ENCODE measurements at regions not wholly inside any gene's neighbourhood (a gene's known extent, or its start where the extent isn't known, plus 50 kb on each side); places are given as distances from the start of the nearest gene placed in this dataset.
A peak's percentile ranks its signal among the peaks of the same experiment; 100 is the strongest.

GRCh38 chr22:34972191-34972897, 93.6 kb upstream of the ISX start:
- H3F3A ChIP-seq (ENCODE audit: low read depth): peaks cover 26% of the 10 kb centered on the region
- no peak overlapping the region for H3K9ac ChIP-seq
- peaks cover 37% of the 10 kb centered on the region for H3K4me1 ChIP-seq
- H3K4me2 ChIP-seq: peak overlapping the region; percentile 17
- H4K20me1 ChIP-seq (ENCODE audit: low read depth): no peaks in the 10 kb centered on the region
- peaks cover 4% of the 10 kb centered on the region for H3K9me3 Mint-ChIP-seq
- peak; percentile 52 for DNase-seq (ENCODE audit: low spot score)
- TF ChIP-seq CTCF (IDR thresholded peaks at IDR 0.05): no peak
- TF ChIP-seq EZH2 (IDR thresholded peaks at IDR 0.05): no peak
- TF ChIP-seq EZH2phosphoT487 (IDR thresholded peaks at IDR 0.05): no peak
- H3K27me3 Mint-ChIP-seq (ENCODE audit: insufficient read depth, low read depth): peaks cover 29% of the 10 kb centered on the region
- no peaks in the 10 kb centered on the region for H3K27me3 ChIP-seq
- no peaks in the 10 kb centered on the region for H3K36me3 ChIP-seq
- no peak overlapping the region for H3K4me3 ChIP-seq
- no peaks in the 10 kb centered on the region for H3K36me3 Mint-ChIP-seq
- peak overlapping the region; percentile 85 for H3K27ac Mint-ChIP-seq
- peaks cover 33% of the 10 kb centered on the region for H3K4me1 Mint-ChIP-seq
- H2AFZ ChIP-seq (replicated peaks): no peak overlapping the region
- H3K9me3 ChIP-seq (ENCODE audit: low read depth): no peaks in the 10 kb centered on the region
- H3K79me2 ChIP-seq (ENCODE audit: low read depth): no peaks in the 10 kb centered on the region
- H3K4me3 Mint-ChIP-seq: peak overlapping the region; percentile 41
- H3K27ac ChIP-seq: peak overlapping the region; percentile 14

DNA sequence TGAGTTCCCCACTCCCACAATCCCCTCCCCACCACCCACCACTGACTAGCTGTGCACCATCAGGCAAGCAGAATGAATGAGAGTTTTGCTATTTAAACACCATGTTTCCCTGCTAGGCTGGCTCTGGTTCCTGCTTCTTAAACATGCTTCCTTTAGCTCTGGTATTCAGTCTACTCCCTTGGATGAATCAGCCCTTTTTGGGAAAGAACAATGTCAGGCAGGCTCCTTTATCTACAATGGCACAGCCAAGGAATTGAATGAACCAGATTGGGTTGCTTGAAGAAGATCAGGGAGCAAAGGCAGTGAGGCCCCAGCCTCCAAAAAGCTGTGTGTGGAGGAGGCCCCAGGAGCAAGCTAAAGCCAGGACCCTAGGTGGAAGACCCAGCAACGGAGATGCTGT, 92.9 kb upstream of the ISX start:
- H3F3A ChIP-seq (ENCODE audit: low read depth): peaks cover 26% of the 10 kb centered on the region
- H3K36me3 ChIP-seq: no peaks in the 10 kb centered on the region
- H3K9me3 ChIP-seq (ENCODE audit: low read depth): no peaks in the 10 kb centered on the region
- H3K27ac ChIP-seq: no peak overlapping the region
- peaks cover 37% of the 10 kb centered on the region for H3K4me1 ChIP-seq
- no peaks in the 10 kb centered on the region for H3K79me2 ChIP-seq (ENCODE audit: low read depth)
- H3K36me3 Mint-ChIP-seq: no peaks in the 10 kb centered on the region
- H3K27me3 Mint-ChIP-seq (ENCODE audit: insufficient read depth, low read depth): peaks cover 29% of the 10 kb centered on the region
- no peak overlapping the region for H3K27ac Mint-ChIP-seq
- H3K4me2 ChIP-seq: peak overlapping the region; percentile 17
- no peak overlapping the region for H3K4me3 ChIP-seq
- no peak overlapping the region for H3K9ac ChIP-seq
- TF ChIP-seq EZH2 (IDR thresholded peaks at IDR 0.05) (no peak), EZH2phosphoT487 (IDR thresholded peaks at IDR 0.05) (no peak), CTCF (IDR thresholded peaks at IDR 0.05) (no peak)
- no peak overlapping the region for H2AFZ ChIP-seq (replicated peaks)
- DNase-seq (ENCODE audit: low spot score): peak; percentile 33
- no peaks in the 10 kb centered on the region for H3K27me3 ChIP-seq
- H3K4me1 Mint-ChIP-seq: peaks cover 33% of the 10 kb centered on the region
- H3K9me3 Mint-ChIP-seq: peaks cover 4% of the 10 kb centered on the region
- no peaks in the 10 kb centered on the region for H4K20me1 ChIP-seq (ENCODE audit: low read depth)
- no peak overlapping the region for H3K4me3 Mint-ChIP-seq

- H3K4me1 Mint-ChIP-seq: peaks cover 33% of the 10 kb centered on the region
- peak overlapping the region; percentile 17 for H3K4me2 ChIP-seq
These were observed 92.0 kb upstream of the ISX start for GRCh38 chr22:34973926-34974325.

More at GRCh38 chr22:34973926-34974325, 92.0 kb upstream of the ISX start:
- DNase-seq (ENCODE audit: low spot score): peak; percentile 41
- peaks cover 33% of the 10 kb centered on the region for H3K4me1 ChIP-seq
- no peak overlapping the region for H3K4me3 ChIP-seq
- no peaks in the 10 kb centered on the region for H3K79me2 ChIP-seq (ENCODE audit: low read depth)
- H3F3A ChIP-seq (ENCODE audit: low read depth): peaks cover 26% of the 10 kb centered on the region
- H3K27ac ChIP-seq: no peak overlapping the region
- H3K9me3 ChIP-seq (ENCODE audit: low read depth): no peaks in the 10 kb centered on the region
- Mint-ChIP-seq H3K27me3 (ENCODE audit: insufficient read depth, low read depth) (peaks cover 29% of the 10 kb centered on the region), H3K36me3 (no peaks in the 10 kb centered on the region), H3K9me3 (peaks cover 4% of the 10 kb centered on the region), H3K4me3 (no peak overlapping the region), H3K27ac (peak overlapping the region; percentile 4)
- TF ChIP-seq EZH2phosphoT487 (IDR thresholded peaks at IDR 0.05) (peak; percentile 62), CTCF (IDR thresholded peaks at IDR 0.05) (no peak)
- no peak overlapping the region for H2AFZ ChIP-seq (replicated peaks)
- H3K9ac ChIP-seq: no peak overlapping the region
- no peaks in the 10 kb centered on the region for H3K36me3 ChIP-seq
- H3K27me3 ChIP-seq: no peaks in the 10 kb centered on the region
- H4K20me1 ChIP-seq (ENCODE audit: low read depth): no peaks in the 10 kb centered on the region
